ENCODE measurements at regions not wholly inside any gene's neighbourhood (a gene's known extent, or its start where the extent isn't known, plus 50 kb on each side); places are given as distances from the start of the nearest gene placed in this dataset.

DNA sequence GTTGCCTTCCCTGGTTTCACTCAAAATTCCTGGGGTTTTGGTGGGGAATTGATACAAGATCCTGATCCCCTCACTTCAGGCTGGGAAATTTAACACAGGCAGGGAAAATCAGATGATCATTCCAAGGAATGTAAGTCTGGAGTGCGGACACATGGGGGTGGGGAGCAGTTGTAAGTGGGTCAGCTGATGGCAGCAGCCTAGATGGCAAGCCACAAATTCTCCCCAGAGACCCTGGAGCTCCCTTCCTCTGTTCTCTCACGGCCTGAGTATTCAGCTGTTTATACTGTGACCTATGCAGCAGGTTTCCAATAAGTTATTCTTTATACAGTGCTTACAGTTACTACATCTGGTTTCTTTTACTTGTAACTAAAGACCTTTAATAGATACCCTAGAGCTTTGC, 144.9 kb downstream of the SH3BGRL2 start:
- TF ChIP-seq EP300 (IDR thresholded peaks at IDR 0.05) (no peak), POLR2A (IDR thresholded peaks at IDR 0.05; ENCODE audit: low read depth) (no peak), POLR2AphosphoS5 (IDR thresholded peaks at IDR 0.05) (no peak)
- TF ChIP-seq, protein P1, sequence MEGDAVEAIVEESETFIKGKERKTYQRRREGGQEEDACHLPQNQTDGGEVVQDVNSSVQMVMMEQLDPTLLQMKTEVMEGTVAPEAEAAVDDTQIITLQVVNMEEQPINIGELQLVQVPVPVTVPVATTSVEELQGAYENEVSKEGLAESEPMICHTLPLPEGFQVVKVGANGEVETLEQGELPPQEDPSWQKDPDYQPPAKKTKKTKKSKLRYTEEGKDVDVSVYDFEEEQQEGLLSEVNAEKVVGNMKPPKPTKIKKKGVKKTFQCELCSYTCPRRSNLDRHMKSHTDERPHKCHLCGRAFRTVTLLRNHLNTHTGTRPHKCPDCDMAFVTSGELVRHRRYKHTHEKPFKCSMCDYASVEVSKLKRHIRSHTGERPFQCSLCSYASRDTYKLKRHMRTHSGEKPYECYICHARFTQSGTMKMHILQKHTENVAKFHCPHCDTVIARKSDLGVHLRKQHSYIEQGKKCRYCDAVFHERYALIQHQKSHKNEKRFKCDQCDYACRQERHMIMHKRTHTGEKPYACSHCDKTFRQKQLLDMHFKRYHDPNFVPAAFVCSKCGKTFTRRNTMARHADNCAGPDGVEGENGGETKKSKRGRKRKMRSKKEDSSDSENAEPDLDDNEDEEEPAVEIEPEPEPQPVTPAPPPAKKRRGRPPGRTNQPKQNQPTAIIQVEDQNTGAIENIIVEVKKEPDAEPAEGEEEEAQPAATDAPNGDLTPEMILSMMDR (IDR thresholded peaks at IDR 0.05) = no peak
- DNase-seq (ENCODE audit: extremely low spot score) = no peak
- intact Hi-C loops (cut with DNase I) = loop anchor here (10.0 kb wide), 1 partner anchor 319 kb away; no protein-coding TSS in a partner anchor
- 80% methylated on average over 2 of the region's 2 CpGs for WGBS
- peaks cover 0 to 11% (median 8%) of the 10 kb centered on the region in 4 donors for H3K4me1 ChIP-seq
- no peak overlapping the region for H3K27ac ChIP-seq (replicated peaks in 1 of 4)
- no peaks in the 10 kb centered on the region for H3K27me3 ChIP-seq
- H3K36me3 ChIP-seq = no peaks in the 10 kb centered on the region
- no peaks in the 10 kb centered on the region for H3K9me3 ChIP-seq
- H3K4me3 ChIP-seq = no peak overlapping the region

DNA sequence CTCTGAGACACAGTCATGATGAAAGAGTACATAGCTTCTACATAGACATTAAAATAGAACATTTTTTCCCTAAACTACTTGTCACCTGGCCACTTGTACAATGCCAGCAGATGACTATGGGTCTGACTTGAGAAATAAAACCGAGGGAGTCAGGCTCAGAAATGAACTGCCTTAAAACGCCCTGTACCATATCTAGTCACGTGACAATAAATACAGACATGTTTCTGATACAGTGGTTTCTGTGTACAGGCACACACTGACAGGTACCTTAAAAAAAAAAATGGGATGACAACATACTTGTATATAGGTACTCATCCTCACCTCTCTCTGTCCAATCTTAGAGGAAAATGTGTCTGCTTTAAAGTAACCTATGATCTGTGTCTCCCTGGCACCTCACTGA, 144.1 kb downstream of the SH3BGRL2 start:
- Histone ChIP-seq H3K36me3 (no peaks in the 10 kb centered on the region), H3K4me3 (no peak overlapping the region), H3K27ac (replicated peaks in 1 of 4) (no peak overlapping the region), H3K27me3 (no peaks in the 10 kb centered on the region), H3K9me3 (no peaks in the 10 kb centered on the region), H3K4me1 (peaks cover 0 to 11% (median 8%) of the 10 kb centered on the region in 4 donors)
- 95% methylated on average over 3 of the region's 3 CpGs for WGBS
- DNase-seq (ENCODE audit: extremely low spot score) = no peak
- intact Hi-C loops (cut with DNase I) = loop anchor here (10.0 kb wide), 1 partner anchor 320 kb away; no protein-coding TSS in a partner anchor
- TF ChIP-seq POLR2A (IDR thresholded peaks at IDR 0.05; ENCODE audit: low read depth) (no peak), EP300 (IDR thresholded peaks at IDR 0.05) (no peak), POLR2AphosphoS5 (IDR thresholded peaks at IDR 0.05) (no peak)
- TF ChIP-seq, protein P1 (IDR thresholded peaks at IDR 0.05) = no peak

DNA sequence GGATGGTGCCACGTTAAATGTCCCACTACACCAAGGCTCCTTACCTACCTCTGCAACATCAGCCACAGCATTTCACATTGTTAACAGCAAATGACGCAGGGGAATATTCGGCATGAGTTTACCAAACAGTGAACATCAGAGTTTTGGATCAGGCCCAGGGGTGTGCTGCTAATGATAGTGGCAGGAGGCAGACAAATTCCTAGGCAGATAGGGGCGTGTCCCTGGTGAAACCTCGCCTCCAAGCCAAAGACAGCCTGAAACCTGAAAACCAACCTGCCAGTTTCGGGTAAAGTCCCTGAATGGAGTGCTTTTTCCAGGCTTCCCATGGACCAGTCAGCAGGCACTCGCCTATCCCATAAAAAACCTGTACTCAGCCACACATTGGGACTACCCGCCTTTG, 133.6 kb downstream of the SH3BGRL2 start:
- 75% methylated on average over 8 of the region's 8 CpGs for WGBS
- Histone ChIP-seq H3K4me3 (no peak overlapping the region), H3K9me3 (no peaks in the 10 kb centered on the region), H3K27ac (replicated peaks in 1 of 4) (no peak overlapping the region), H3K36me3 (no peaks in the 10 kb centered on the region), H3K27me3 (no peaks in the 10 kb centered on the region), H3K4me1 (no peaks in the 10 kb centered on the region)
- TF ChIP-seq POLR2A (IDR thresholded peaks at IDR 0.05; ENCODE audit: low read depth) (no peak), POLR2AphosphoS5 (IDR thresholded peaks at IDR 0.05) (no peak), EP300 (IDR thresholded peaks at IDR 0.05) (no peak)
- TF ChIP-seq, protein P1 (IDR thresholded peaks at IDR 0.05) = no peak
- no peak for DNase-seq (ENCODE audit: extremely low spot score)
- intact Hi-C loops (cut with DNase I) = no loop called here

DNA sequence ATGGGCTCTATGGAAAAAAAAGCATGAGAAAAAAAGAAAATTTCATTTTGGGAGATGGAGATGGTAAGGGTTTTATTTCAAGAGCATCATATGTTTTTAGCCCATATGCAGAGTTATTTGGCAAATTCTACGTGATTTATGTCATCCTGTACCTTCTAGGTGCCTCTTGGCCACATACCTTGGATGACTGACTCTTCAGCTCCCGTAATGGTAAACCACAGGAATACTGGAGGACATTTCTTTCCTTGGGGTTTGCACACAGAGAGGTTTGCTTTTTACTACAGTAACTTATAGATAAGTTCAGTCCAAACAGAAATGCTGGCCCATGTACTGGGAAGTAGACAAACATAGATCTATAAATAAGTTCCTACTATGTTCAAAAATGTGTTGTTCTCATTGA, 132.2 kb downstream of the SH3BGRL2 start:
- Histone ChIP-seq H3K9me3 (no peaks in the 10 kb centered on the region), H3K27me3 (no peaks in the 10 kb centered on the region), H3K4me3 (no peak overlapping the region), H3K36me3 (no peaks in the 10 kb centered on the region), H3K27ac (replicated peaks in 1 of 4) (no peak overlapping the region), H3K4me1 (no peaks in the 10 kb centered on the region)
- TF ChIP-seq POLR2AphosphoS5 (IDR thresholded peaks at IDR 0.05) (no peak), EP300 (IDR thresholded peaks at IDR 0.05) (no peak), POLR2A (IDR thresholded peaks at IDR 0.05; ENCODE audit: low read depth) (no peak)
- TF ChIP-seq, protein P1 (IDR thresholded peaks at IDR 0.05) = no peak
- WGBS = 65% methylated on average over 2 of the region's 2 CpGs
- intact Hi-C loops (cut with DNase I) = no loop called here
- no peak for DNase-seq (ENCODE audit: extremely low spot score)

DNA sequence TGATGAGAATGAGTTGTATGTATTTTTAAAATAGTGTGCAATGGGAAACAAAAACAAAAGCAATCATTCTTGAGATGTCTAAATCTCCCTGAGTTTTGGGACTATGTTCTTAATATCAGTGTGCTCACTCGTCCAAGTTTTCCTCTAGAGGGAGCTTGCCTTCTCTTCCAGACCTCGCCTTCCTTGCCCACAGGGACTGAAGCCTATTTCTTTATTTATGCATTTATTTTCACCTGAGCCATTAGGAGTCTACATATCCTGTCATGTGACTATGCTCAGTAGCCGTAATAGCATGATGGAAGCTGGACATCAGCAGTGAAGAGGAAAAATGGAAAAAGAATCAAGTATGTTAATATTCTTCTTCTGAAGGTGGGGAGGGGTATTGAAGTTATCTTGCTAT, 131.2 kb downstream of the SH3BGRL2 start:
- TF ChIP-seq, protein P1 (IDR thresholded peaks at IDR 0.05) = no peak
- TF ChIP-seq POLR2AphosphoS5 (IDR thresholded peaks at IDR 0.05) = no peak
- no peaks in the 10 kb centered on the region for H3K27me3 ChIP-seq
- no peaks in the 10 kb centered on the region for H3K4me1 ChIP-seq
- no peaks in the 10 kb centered on the region for H3K36me3 ChIP-seq
- intact Hi-C loops (cut with DNase I) = no loop called here
- DNase-seq (ENCODE audit: extremely low spot score) = no peak
- H3K4me3 ChIP-seq = no peak overlapping the region
- no peak overlapping the region for H3K27ac ChIP-seq (replicated peaks in 1 of 4)
- WGBS = 48% methylated on average over 3 of the region's 3 CpGs
- H3K9me3 ChIP-seq = no peaks in the 10 kb centered on the region
